ENCODE measurements at regions not wholly inside any gene's neighbourhood (a gene's known extent, or its start where the extent isn't known, plus 50 kb on each side); places are given as distances from the start of the nearest gene placed in this dataset.
"Not testable (repeated sequence)": the region's sequence is repeated elsewhere in the genome, so short reads cannot be mapped to it uniquely, and the experiment has no call there.

- Histone ChIP-seq H3K9me3 (replicated peaks) (no peaks in the 10 kb centered on the region), H3K27ac (no peak overlapping the region), H3K4me1 (replicated peaks) (peaks cover 8% of the 10 kb centered on the region), H3K36me3 (no peaks in the 10 kb centered on the region), H3K27me3 (replicated peaks) (no peaks in the 10 kb centered on the region), H3K4me3 (no peak overlapping the region)
- no peak for DNase-seq (ENCODE audit: low read depth in 1 of 2, low spot score in 2 of 2)
Observed at GRCh38 chr2:215835231-215835630, 178.1 kb downstream of the MREG start.

DNA sequence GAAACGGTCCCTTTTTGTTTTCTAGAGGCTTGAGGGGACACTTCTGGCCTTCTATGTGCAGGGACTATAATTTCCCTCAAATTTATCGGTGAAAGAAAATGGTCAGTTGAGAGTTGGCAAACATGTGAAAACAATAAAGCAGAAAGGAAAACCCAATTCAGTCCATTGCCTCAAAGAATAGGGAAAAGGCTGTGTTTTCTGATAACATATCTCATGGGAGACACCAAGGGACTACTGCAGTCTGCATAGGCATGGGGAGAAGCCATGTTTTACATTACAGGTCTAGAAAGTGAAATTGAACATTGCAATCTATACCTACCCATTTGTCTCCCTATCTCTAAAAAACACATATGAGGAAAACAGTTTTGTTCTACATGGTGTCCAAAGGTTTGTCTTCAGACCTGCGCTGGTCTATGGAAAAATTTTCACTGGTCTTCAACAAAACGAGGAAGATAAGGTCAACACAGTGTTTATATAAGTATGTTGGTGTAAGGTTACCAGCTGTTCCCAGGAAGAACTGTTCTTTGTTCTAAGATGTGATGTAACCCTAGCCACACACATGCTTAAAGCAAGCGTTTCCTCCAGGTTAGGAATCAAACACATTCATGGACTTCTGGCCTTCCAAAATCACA, 179.7 kb downstream of the MREG start:
- Histone ChIP-seq H3K4me1 (replicated peaks) (peaks cover 12% of the 10 kb centered on the region), H3K9me3 (replicated peaks) (no peaks in the 10 kb centered on the region), H3K27ac (no peak overlapping the region), H3K4me3 (no peak overlapping the region), H3K36me3 (no peaks in the 10 kb centered on the region), H3K27me3 (replicated peaks) (no peaks in the 10 kb centered on the region)
- DNase-seq (ENCODE audit: low read depth in 1 of 2, low spot score in 2 of 2), result peak in 1 of 2 experiments; percentile 45

GRCh38 chr2:215832791-215833190, 180.6 kb downstream of the MREG start:
- no peaks in the 10 kb centered on the region for H3K27me3 ChIP-seq (replicated peaks)
- H3K27ac ChIP-seq, result no peak overlapping the region
- no peaks in the 10 kb centered on the region for H3K9me3 ChIP-seq (replicated peaks)
- no peaks in the 10 kb centered on the region for H3K36me3 ChIP-seq
- H3K4me3 ChIP-seq, result no peak overlapping the region
- peaks cover 16% of the 10 kb centered on the region for H3K4me1 ChIP-seq (replicated peaks)
- DNase-seq (ENCODE audit: low read depth in 1 of 2, low spot score in 2 of 2), result no peak

DNA sequence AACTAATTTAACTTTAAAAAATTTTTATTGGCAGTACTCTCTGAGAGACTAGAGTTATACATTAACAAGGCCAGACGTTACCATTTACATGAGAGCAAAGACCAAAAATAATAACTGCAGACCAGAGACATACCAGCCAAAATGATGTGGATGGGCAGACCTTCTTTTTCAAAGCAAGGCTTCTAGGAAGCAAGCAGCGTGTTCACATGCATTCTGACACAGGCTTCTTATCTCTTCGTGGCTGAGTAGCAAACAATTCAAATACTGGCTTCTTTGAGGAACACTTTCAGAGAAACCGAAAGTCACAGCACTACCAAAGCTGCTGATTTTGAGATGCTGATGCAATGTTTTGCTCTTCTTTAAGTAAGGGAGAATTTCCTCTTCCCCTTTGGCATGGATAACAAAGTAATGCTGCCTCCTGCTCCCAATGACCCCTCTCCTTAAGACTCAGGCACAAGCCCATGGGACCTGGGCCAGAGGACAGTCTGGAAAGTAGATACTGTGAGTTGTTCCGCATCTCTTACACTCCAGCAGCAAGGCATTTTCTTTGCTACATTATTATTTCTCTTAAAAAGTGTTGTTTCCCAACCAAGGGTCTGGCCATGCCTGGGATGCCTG, 181.9 kb downstream of the MREG start:
- Histone ChIP-seq H3K4me3 (no peak overlapping the region), H3K9me3 (replicated peaks) (no peaks in the 10 kb centered on the region), H3K36me3 (no peaks in the 10 kb centered on the region), H3K27me3 (replicated peaks) (no peaks in the 10 kb centered on the region), H3K4me1 (replicated peaks) (peaks cover 26% of the 10 kb centered on the region), H3K27ac (no peak overlapping the region)
- DNase-seq (ENCODE audit: low read depth in 1 of 2, low spot score in 2 of 2), result no peak

DNA sequence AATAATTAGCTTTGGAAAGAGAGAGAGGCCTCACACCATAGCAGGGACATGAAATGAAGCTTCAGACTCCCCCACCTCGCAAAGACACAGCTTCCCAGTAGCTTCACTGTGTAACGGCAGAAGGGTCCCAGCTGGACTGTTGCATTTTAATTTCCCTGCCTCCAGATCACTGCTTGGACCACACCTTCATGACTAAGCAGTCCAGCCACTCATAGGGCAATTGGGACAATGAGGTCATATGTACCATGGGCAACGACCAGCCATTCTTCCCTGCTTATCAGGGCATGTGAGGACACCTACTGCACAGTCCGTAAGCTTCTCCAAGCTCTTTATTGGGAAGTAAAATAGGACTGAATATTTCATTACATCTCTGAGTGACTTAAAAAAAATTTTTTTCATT, 183.0 kb downstream of the MREG start:
- Histone ChIP-seq H3K4me3 (no peak overlapping the region), H3K9me3 (replicated peaks) (no peaks in the 10 kb centered on the region), H3K36me3 (no peaks in the 10 kb centered on the region), H3K4me1 (replicated peaks) (peaks cover 30% of the 10 kb centered on the region), H3K27me3 (replicated peaks) (no peaks in the 10 kb centered on the region), H3K27ac (no peak overlapping the region)
- no peak for DNase-seq (ENCODE audit: low read depth in 1 of 2, low spot score in 2 of 2)

DNA sequence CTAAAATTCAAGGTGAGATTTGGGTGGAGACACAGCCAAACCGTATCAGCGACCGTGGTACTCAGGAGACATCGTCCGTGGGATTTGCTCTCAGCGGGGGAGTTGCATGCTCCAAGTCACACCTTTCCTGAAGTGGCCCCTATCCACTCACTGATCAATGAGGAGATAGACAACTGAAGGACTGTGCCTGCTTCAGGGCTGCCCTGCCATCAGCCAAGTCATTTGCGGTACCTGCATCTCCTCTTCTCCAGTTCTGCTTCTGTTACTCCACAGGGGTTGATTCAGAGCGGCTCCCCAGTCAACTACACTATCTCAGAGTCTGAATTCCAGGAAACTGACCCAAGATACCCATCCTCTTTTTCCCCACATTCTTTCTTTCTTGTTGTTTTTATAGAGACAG, 184.1 kb downstream of the MREG start:
- peaks cover 30% of the 10 kb centered on the region for H3K4me1 ChIP-seq (replicated peaks)
- H3K27ac ChIP-seq, result no peak overlapping the region

DNA sequence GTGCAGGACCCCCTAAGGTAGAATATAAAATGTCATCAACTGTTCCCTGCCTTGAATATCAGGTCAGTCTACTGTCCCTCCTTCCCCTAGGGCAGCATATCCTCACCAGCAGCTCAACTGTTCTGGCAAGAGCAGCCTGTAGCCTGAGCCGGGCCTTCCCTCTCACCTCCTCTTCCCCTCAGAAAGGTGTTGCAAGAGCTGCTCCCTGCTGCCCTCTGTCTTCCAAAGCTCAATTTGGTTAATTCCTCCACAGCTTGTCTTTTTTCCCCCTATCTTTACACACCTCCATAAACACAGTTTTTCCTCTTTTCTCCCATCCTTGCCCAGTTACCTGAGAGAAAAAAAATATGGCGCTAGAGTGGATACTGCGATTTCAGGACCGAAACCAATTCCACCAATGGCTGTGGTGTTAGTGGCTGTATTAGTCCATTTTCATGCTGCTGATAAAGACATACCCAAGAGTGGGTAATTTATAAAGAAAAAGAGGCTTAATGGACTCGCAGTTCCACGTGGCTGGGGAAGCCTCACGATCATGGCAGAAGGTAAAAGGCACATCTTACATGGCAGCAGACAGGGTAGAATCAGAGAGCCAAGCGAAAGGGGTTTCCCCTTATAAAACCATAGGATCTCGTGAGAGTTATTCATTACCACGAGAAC, 184.7 kb downstream of the MREG start:
- H3K36me3 ChIP-seq, result no peaks in the 10 kb centered on the region
- DNase-seq (ENCODE audit: low read depth in 1 of 2, low spot score in 2 of 2), result peak; percentile 42 to 47
- H3K27ac ChIP-seq, result no peak overlapping the region

More for the DNA sequence above, 184.1 kb downstream of the MREG start:
- no peak for DNase-seq (ENCODE audit: low read depth in 1 of 2, low spot score in 2 of 2)
- Histone ChIP-seq H3K9me3 (replicated peaks) (no peaks in the 10 kb centered on the region), H3K4me3 (no peak overlapping the region), H3K36me3 (no peaks in the 10 kb centered on the region), H3K27me3 (replicated peaks) (no peaks in the 10 kb centered on the region)

DNA sequence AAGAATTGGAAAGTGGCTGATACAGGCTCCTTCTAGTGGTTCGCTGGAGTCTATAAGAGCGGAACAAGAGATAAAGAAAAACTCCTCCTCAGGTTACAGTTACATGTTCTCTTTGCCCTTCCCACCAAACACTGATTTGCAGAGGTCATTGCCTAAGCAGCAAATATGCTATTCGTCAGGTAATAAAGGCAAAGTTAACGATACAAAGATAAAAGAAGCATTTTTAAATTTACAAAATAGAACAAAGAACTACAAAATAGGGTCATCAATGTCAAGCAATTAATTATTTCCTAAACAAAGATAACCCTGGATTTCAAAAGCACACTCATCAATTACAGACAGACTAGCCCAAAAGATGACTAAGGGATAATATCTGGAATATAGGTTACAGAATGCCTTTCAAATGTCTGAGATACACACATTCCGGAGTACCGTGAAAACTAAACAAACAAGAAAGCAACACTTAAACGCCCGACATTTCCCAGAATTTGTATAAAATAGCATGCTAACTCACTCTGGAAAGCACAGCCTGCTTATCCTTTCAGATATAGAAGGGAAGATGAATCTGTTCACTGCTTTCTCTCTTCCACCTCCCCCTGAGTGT, 186.4 kb downstream of the MREG start:
- Histone ChIP-seq H3K27ac (peak overlapping the region; percentile 60), H3K4me3 (no peak overlapping the region), H3K27me3 (replicated peaks) (no peaks in the 10 kb centered on the region), H3K4me1 (replicated peaks) (peaks cover 24% of the 10 kb centered on the region), H3K9me3 (replicated peaks) (no peaks in the 10 kb centered on the region), H3K36me3 (no peaks in the 10 kb centered on the region)
- DNase-seq (ENCODE audit: low read depth in 1 of 2, low spot score in 2 of 2), result peak in 1 of 2 experiments; percentile 71

More for the DNA sequence above, 184.7 kb downstream of the MREG start:
- Histone ChIP-seq H3K27me3 (replicated peaks) (no peaks in the 10 kb centered on the region), H3K9me3 (replicated peaks) (no peaks in the 10 kb centered on the region), H3K4me3 (no peak overlapping the region), H3K4me1 (replicated peaks) (peaks cover 27% of the 10 kb centered on the region)

GRCh38 chr2:215826376-215826775, 187.0 kb downstream of the MREG start:
- DNase-seq (ENCODE audit: low read depth in 1 of 2, low spot score in 2 of 2), result no peak
- H3K27ac ChIP-seq, result peak overlapping the region; percentile 60
- H3K9me3 ChIP-seq (replicated peaks), result no peaks in the 10 kb centered on the region
- H3K27me3 ChIP-seq (replicated peaks), result no peaks in the 10 kb centered on the region
- no peaks in the 10 kb centered on the region for H3K36me3 ChIP-seq
- no peak overlapping the region for H3K4me3 ChIP-seq
- H3K4me1 ChIP-seq (replicated peaks), result peaks cover 24% of the 10 kb centered on the region

GRCh38 chr2:215825707-215826106, 187.6 kb downstream of the MREG start:
- H3K27me3 ChIP-seq (replicated peaks), result no peaks in the 10 kb centered on the region
- H3K27ac ChIP-seq, result no peak overlapping the region
- no peak overlapping the region for H3K4me3 ChIP-seq
- peaks cover 24% of the 10 kb centered on the region for H3K4me1 ChIP-seq (replicated peaks)
- no peaks in the 10 kb centered on the region for H3K9me3 ChIP-seq (replicated peaks)
- no peaks in the 10 kb centered on the region for H3K36me3 ChIP-seq
- no peak for DNase-seq (ENCODE audit: low read depth in 1 of 2, low spot score in 2 of 2)

DNA sequence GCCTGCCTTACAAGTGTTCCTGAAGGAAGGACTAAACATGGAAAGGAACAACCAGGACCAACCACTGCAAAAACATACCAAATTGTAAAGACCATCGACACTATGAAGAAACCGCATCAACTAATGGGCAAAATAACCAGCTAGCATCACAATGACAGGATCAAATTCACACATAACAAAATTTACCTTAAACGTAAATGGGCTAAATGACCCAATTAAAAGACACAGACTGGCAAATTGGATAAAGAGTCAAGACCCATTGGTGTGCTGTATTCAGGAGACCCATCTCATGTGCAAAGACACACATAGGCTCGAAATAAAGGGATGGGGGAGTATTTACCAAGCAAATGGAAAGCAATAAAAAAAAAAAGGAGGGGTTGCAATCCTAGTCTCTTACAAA, 192.1 kb downstream of the MREG start:
- not testable (repeated sequence) for DNase-seq (ENCODE audit: low read depth in 1 of 2, low spot score in 2 of 2); H3K36me3 ChIP-seq; H3K27ac ChIP-seq; H3K27me3 ChIP-seq (replicated peaks); H3K9me3 ChIP-seq (replicated peaks); H3K4me1 ChIP-seq (replicated peaks); H3K4me3 ChIP-seq

DNA sequence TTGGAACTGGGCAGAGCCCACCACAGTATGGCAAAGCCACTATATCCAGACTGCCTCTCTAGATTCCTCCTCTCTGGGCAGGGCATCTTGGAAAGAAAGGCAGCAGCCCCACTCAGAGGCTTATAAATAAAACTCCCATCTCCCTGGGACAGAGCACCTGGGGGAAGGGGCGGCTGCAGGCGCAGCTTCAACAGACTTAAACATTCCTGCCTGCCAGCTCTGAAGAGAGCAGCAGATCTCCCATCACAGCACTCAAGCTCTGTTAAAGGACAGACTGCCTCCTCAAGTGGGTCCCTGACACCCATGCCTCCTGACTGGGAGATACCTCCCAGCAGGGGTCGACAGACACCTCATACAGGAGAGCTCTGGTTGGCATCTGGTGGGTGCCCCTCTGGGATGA, 193.6 kb downstream of the MREG start:
- H3K9me3 ChIP-seq (replicated peaks); H3K27ac ChIP-seq; H3K4me1 ChIP-seq (replicated peaks); H3K27me3 ChIP-seq (replicated peaks); DNase-seq (ENCODE audit: low read depth in 1 of 2, low spot score in 2 of 2); H3K4me3 ChIP-seq; H3K36me3 ChIP-seq: not testable (repeated sequence)

DNA sequence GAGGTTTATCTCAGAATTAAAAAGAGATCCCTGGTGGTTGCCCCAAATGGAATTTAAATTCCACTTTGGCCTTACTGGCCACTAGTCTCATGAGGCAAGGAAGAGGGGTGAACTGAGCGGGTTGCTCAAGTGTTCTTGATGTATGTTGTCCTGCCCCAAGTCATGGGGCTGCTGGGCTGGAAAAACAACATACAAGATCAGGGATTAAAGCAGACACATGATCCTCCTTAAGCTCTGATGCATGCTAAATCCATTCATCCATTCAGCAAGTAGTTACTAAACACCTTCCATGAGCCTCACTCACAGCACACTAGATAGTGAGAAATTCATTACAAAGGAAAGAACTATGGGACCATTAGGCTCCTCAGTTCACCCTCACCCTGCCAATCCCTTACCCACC, 196.3 kb downstream of the MREG start:
- no peaks in the 10 kb centered on the region for H3K27me3 ChIP-seq (replicated peaks)
- no peaks in the 10 kb centered on the region for H3K36me3 ChIP-seq
- H3K27ac ChIP-seq, result no peak overlapping the region
- no peak overlapping the region for H3K4me3 ChIP-seq
- H3K9me3 ChIP-seq (replicated peaks), result no peaks in the 10 kb centered on the region
- no peak for DNase-seq (ENCODE audit: low read depth in 1 of 2, low spot score in 2 of 2)
- no peaks in the 10 kb centered on the region for H3K4me1 ChIP-seq (replicated peaks)

- H3K4me1 ChIP-seq (replicated peaks), result no peaks in the 10 kb centered on the region
- H3K27me3 ChIP-seq (replicated peaks), result no peaks in the 10 kb centered on the region
- H3K4me3 ChIP-seq, result no peak overlapping the region
- H3K27ac ChIP-seq, result no peak overlapping the region
- DNase-seq (ENCODE audit: low read depth in 1 of 2, low spot score in 2 of 2), result no peak
- H3K9me3 ChIP-seq (replicated peaks), result no peaks in the 10 kb centered on the region
- H3K36me3 ChIP-seq, result no peaks in the 10 kb centered on the region
Observed at GRCh38 chr2:215816424-215816823, 196.9 kb downstream of the MREG start.

Data from SJSA1 (cell line).